ENCODE measurements at regions not wholly inside any gene's neighbourhood (a gene's known extent, or its start where the extent isn't known, plus 50 kb on each side); places are given as distances from the start of the nearest gene placed in this dataset.

DNA sequence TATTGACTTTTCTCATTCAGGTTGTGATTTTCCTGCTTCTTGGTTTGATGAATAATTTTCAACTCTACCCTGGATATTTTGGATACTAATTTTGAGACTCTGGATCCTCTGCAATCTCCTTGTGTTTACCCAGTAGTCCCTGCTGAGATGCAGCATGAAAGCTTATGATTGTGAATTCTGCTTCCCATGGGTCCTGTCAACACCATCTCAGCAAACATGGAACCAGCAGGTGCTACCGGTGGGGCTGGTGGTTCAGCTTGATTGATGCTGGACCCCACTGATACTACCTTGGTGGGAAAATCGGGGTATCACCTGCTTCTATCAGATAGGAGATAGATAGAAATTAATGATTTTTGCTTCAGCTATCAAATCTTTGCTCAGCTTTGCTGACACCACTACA is 81.1 kb downstream of the SOWAHC start:
- 70 to 87% (median 75%) methylated on average over 2 of the region's 2 CpGs for WGBS, 5 donors
- Histone ChIP-seq H3K4me3 (no peak overlapping the region), H3K36me3 (no peaks in the 10 kb centered on the region), H3K27ac (no peak overlapping the region), H3K9me3 (no peaks in the 10 kb centered on the region), H3K27me3 (no peaks in the 10 kb centered on the region), H3K4me1 (peaks cover 25 to 65% (median 44%) of the 10 kb centered on the region in 4 donors)
- intact Hi-C loops (cut with DNase I; ENCODE audit: low total_unique reads), result no loop called here
- TF ChIP-seq, protein P1, sequence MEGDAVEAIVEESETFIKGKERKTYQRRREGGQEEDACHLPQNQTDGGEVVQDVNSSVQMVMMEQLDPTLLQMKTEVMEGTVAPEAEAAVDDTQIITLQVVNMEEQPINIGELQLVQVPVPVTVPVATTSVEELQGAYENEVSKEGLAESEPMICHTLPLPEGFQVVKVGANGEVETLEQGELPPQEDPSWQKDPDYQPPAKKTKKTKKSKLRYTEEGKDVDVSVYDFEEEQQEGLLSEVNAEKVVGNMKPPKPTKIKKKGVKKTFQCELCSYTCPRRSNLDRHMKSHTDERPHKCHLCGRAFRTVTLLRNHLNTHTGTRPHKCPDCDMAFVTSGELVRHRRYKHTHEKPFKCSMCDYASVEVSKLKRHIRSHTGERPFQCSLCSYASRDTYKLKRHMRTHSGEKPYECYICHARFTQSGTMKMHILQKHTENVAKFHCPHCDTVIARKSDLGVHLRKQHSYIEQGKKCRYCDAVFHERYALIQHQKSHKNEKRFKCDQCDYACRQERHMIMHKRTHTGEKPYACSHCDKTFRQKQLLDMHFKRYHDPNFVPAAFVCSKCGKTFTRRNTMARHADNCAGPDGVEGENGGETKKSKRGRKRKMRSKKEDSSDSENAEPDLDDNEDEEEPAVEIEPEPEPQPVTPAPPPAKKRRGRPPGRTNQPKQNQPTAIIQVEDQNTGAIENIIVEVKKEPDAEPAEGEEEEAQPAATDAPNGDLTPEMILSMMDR (IDR thresholded peaks at IDR 0.05), result no peak
- TF ChIP-seq POLR2A (IDR thresholded peaks at IDR 0.05) (no peak), POLR2AphosphoS5 (IDR thresholded peaks at IDR 0.05) (no peak), EP300 (IDR thresholded peaks at IDR 0.05) (no peak)
- no peak for DNase-seq

DNA sequence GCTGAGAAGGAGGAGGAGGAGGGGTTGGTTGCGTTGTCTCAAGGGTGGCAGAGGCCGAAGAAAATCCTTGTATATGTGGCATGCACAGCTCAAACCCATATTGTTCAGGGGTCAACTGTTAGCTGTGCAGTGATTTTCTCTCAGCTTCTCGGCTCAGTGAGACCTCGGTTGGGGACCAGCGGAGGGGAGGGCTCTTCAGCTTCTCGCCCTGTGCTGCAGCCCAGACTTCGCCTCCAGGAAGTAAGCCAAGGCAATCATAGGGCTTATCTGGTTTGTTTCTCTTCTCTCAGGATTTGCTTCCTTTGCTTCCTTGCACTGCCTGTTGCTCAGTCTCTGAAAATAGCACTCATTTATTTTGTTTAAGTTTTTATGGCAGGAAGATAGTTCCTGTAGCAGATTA is 85.5 kb downstream of the SOWAHC start:
- Histone ChIP-seq H3K4me3 (no peak overlapping the region), H3K4me1 (peaks cover 7 to 31% (median 19%) of the 10 kb centered on the region in 4 donors), H3K27ac (peak overlapping the region; percentile 61 to 83 (median 74)), H3K9me3 (no peaks in the 10 kb centered on the region), H3K36me3 (no peaks in the 10 kb centered on the region), H3K27me3 (no peaks in the 10 kb centered on the region)
- intact Hi-C loops (cut with DNase I; ENCODE audit: low total_unique reads), result no loop called here
- peak; percentile 58 to 84 for DNase-seq
- 9 to 34% (median 22%) methylated on average over 7 of the region's 7 CpGs for WGBS, 5 donors
- TF ChIP-seq POLR2AphosphoS5 (IDR thresholded peaks at IDR 0.05) (peak; percentile 22 to 80 (median 55)), POLR2A (IDR thresholded peaks at IDR 0.05) (no peak)

DNA sequence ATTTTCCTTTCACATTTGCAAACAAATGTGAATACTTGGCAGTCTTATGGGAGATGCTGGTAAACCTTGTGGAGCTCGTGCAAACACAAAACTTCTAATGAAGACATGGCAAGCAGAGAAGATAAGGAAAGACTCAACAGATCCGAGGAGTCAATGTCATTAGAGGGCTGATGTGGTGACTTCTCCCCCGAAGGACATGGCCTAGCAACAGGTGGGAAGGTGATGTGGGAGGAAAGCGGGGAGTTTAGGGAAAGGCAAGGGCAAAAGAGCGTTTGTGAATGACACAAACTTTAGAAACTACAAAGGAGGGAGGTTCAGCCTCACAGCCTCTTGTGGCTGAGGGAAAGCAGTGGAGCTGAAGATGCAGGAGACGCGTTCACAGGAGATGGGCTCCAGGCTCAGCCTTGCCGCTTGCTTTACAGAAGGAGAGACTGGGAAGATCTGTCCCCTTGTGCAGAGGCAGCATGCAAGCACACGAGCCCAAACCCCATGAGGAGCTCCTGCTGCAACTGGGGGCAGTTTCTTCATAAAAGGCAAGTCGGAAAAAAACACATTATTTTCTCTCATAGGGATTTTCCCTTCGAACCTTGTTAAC is 86.6 kb downstream of the SOWAHC start:
- WGBS, 5 donors, result 66 to 82% (median 73%) methylated on average over 11 of the region's 11 CpGs
- Histone ChIP-seq H3K4me3 (no peak overlapping the region), H3K27ac (peak overlapping the region in 2 of 5 donors; percentile 62 to 75), H3K4me1 (peaks cover 7 to 31% (median 19%) of the 10 kb centered on the region in 4 donors), H3K27me3 (no peaks in the 10 kb centered on the region), H3K9me3 (no peaks in the 10 kb centered on the region), H3K36me3 (no peaks in the 10 kb centered on the region)
- TF ChIP-seq, protein P1 (IDR thresholded peaks at IDR 0.05), result no peak
- TF ChIP-seq POLR2A (IDR thresholded peaks at IDR 0.05) (no peak), POLR2AphosphoS5 (IDR thresholded peaks at IDR 0.05) (no peak), EP300 (IDR thresholded peaks at IDR 0.05) (no peak)
- DNase-seq, result no peak
- intact Hi-C loops (cut with DNase I; ENCODE audit: low total_unique reads), result no loop called here

DNA sequence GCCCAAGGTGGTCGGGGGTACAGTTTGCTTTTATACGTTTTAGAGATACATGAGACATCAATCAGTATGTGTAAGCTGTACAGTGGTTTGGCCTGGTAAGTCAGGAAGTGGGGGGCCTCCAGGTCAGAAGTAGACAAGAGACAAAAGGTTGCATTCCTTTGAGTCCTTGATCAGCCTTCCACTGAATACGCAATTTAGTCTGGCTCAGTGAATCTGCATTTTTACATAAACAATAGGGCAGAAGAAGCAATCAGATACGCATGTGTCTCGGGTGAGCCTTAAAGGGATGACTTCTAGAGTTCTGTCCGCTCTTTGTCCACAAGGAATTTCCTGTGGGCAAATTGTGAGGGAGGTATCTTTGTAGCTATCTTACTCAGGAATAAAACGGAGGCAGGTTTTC is 87.2 kb downstream of the SOWAHC start:
- intact Hi-C loops (cut with DNase I; ENCODE audit: low total_unique reads), result no loop called here
- DNase-seq, result no peak
- H3K27ac ChIP-seq, result no peak overlapping the region
- no peaks in the 10 kb centered on the region for H3K9me3 ChIP-seq
- no peak overlapping the region for H3K4me3 ChIP-seq
- H3K4me1 ChIP-seq, result peaks cover 7 to 31% (median 19%) of the 10 kb centered on the region in 4 donors
- H3K27me3 ChIP-seq, result no peaks in the 10 kb centered on the region
- no peaks in the 10 kb centered on the region for H3K36me3 ChIP-seq
- no peak for TF ChIP-seq POLR2AphosphoS5 (IDR thresholded peaks at IDR 0.05)
- TF ChIP-seq EP300 (IDR thresholded peaks at IDR 0.05), result no peak
- no peak for TF ChIP-seq POLR2A (IDR thresholded peaks at IDR 0.05)
- TF ChIP-seq, protein P1 (IDR thresholded peaks at IDR 0.05), result no peak
- WGBS, 5 donors, result 77 to 85% (median 80%) methylated on average over 7 of the region's 7 CpGs
